ENCODE measurements at regions not wholly inside any gene's neighbourhood (a gene's known extent, or its start where the extent isn't known, plus 50 kb on each side); places are given as distances from the start of the nearest gene placed in this dataset.

GRCh38 chr17:51423421-51424160 is 163.2 kb downstream of the UTP18 start:
- TF ChIP-seq CTCF (IDR thresholded peaks at IDR 0.05; ENCODE audit: insufficient read depth, low read length) (no peak), POLR2AphosphoS5 (IDR thresholded peaks at IDR 0.05; ENCODE audit: low read depth) (no peak)
